H1 (cell line): ENCODE measurements at regions not wholly inside any gene's neighbourhood (a gene's known extent, or its start where the extent isn't known, plus 50 kb on each side); places are given as distances from the start of the nearest gene placed in this dataset.

Experiments
- CTCF ChIA-PET: fragments of 300-600 bp; sonication (Branson Sonifier 250); formaldehyde crosslinking; loops from one replicate; lab custom pipeline; 2021; ENCODE audit not compliant: partially characterized antibody; lab: Charles Lee
- POLR2A ChIA-PET: fragments of 300-600 bp; sonication (Branson Sonifier 250); formaldehyde crosslinking; loops from one replicate; lab custom pipeline; 2021; ENCODE audit warnings: inconsistent platforms; ENCODE audit not compliant: partially characterized antibody; lab: Charles Lee
- DNase-seq, 2 experiments: peaks; one replicate each; pipeline versions ENCODE4 v3.0.0 to v3.0.0-alpha.2; 2010 to 2022; ENCODE audit warnings: low spot score in 2 of 2, low read depth in 1 of 2, mixed read lengths in 1 of 2
- FAIRE-seq: peaks from 2 replicates; lab custom pipeline; 2011; peaks lifted over from hg19 to GRCh38; lab: Jason Lieb, UNC
- H2AFZ ChIP-seq: 2 replicates; pipeline ENCODE4 v1.8.1; 2012; ENCODE audit warnings: low read length, inconsistent platforms
- H2AK5ac ChIP-seq: 2 replicates; pipeline ENCODE4 v1.6.1; 2013; ENCODE audit warnings: low read depth, low read length
- H2BK120ac ChIP-seq: replicated peaks from 2 replicates; pipeline ENCODE3; 2013; ENCODE audit warnings: low read depth, low read length, inconsistent platforms
- H2BK12ac ChIP-seq: 2 replicates; pipeline ENCODE4 v1.6.1; 2013; ENCODE audit warnings: low read depth, low read length
- H2BK15ac ChIP-seq: 2 replicates; pipeline ENCODE4 v1.6.1; 2013; ENCODE audit warnings: low read length
- H2BK20ac ChIP-seq: 2 replicates; pipeline ENCODE4 v1.6.1; 2013; ENCODE audit warnings: low read length
- H2BK5ac ChIP-seq: 2 replicates; pipeline ENCODE4 v1.6.1; 2013; ENCODE audit warnings: low read depth, low read length
- H3K14ac ChIP-seq: 2 replicates; pipeline ENCODE4 v1.6.1; 2013; ENCODE audit warnings: inconsistent platforms; ENCODE audit not compliant: insufficient read length
- H3K18ac ChIP-seq: 2 replicates; pipeline ENCODE4 v1.6.1; 2013; ENCODE audit warnings: low read length; ENCODE audit errors: extremely low read depth
- H3K23ac ChIP-seq: 2 replicates; pipeline ENCODE4 v1.6.1; 2013; ENCODE audit warnings: inconsistent platforms; ENCODE audit not compliant: insufficient read length
- H3K23me2 ChIP-seq: 2 replicates; pipeline ENCODE4 v1.6.1; 2013; ENCODE audit warnings: low read depth, low read length
- H3K27ac ChIP-seq: 2 replicates; pipeline ENCODE4 v1.6.1; 2011; ENCODE audit warnings: low read depth, low read length, inconsistent platforms
- H3K27me3 ChIP-seq, 4 experiments: replicated peaks in 1 of 4; 1 replicate in 1 of 4; 2 replicates in 3 of 4; pipeline versions ENCODE4 v1.6.1 to v1.8.1; 2011 to 2013; ENCODE audit warnings: low read length in 3 of 4, mild to moderate bottlenecking in 3 of 4, inconsistent platforms in 2 of 4, mixed read lengths in 2 of 4, moderate library complexity in 1 of 4; ENCODE audit not compliant: control insufficient read depth in 3 of 4, insufficient read depth in 3 of 4; ENCODE audit errors: extremely low read depth in 1 of 4
- H3K36me3 ChIP-seq, 4 experiments: 2 replicates each; pipeline versions ENCODE4 v1.6.1 to v1.8.1; 2011 to 2013; ENCODE audit warnings: mild to moderate bottlenecking in 4 of 4, low read length in 3 of 4, moderate library complexity in 2 of 4, control low read depth in 1 of 4, inconsistent platforms in 1 of 4; ENCODE audit not compliant: insufficient read depth in 4 of 4, control insufficient read depth in 2 of 4
- H3K4ac ChIP-seq: replicated peaks from 2 replicates; pipeline ENCODE3; 2013; ENCODE audit warnings: low read length, low read depth, mixed read lengths, inconsistent platforms; ENCODE audit not compliant: insufficient read length
- H3K4me1 ChIP-seq, 4 experiments: replicated peaks in 1 of 4; 1 replicate in 1 of 4; 2 replicates in 3 of 4; pipeline versions ENCODE4 v1.6.1 to v1.8.1; 2011 to 2013; ENCODE audit warnings: low read length in 3 of 4, inconsistent platforms in 2 of 4, mixed read lengths in 1 of 4; ENCODE audit not compliant: insufficient read depth in 4 of 4, control insufficient read depth in 3 of 4
- H3K4me2 ChIP-seq, 2 experiments: 2 replicates each; pipeline versions ENCODE4 v1.6.1 to v1.8.1; 2011 to 2013; ENCODE audit warnings: low read depth in 2 of 2, low read length in 2 of 2, control low read depth in 1 of 2, inconsistent platforms in 1 of 2, mild to moderate bottlenecking in 1 of 2; ENCODE audit not compliant: insufficient read depth in 1 of 2
- H3K4me3 ChIP-seq, 4 experiments: fragments of 200-600, 300-600 bp in 1 of 4; sonication (generic), shearing (Covaris generic), sonication (Bioruptor Twin) in 1 of 4; 2 replicates each; pipeline versions ENCODE4 v1.5.1 to v1.8.1; 2011 to 2016; ENCODE audit warnings: low read length in 4 of 4, low read depth in 3 of 4, control low read depth in 2 of 4, inconsistent platforms in 2 of 4, mild to moderate bottlenecking in 2 of 4, mixed read lengths in 1 of 4, moderate library complexity in 1 of 4; ENCODE audit not compliant: insufficient read depth in 2 of 4; ENCODE audit errors: extremely low read depth in 1 of 4
- H3K56ac ChIP-seq: replicated peaks from 2 replicates; pipeline ENCODE3; 2013; ENCODE audit warnings: low read depth, mild to moderate bottlenecking, mixed read lengths, low read length, inconsistent platforms; ENCODE audit not compliant: insufficient read length
- H3K79me1 ChIP-seq: 2 replicates; pipeline ENCODE4 v1.6.1; 2013; ENCODE audit warnings: low read depth, low read length, control low read depth
- H3K79me2 ChIP-seq, 2 experiments: 2 replicates each; pipeline versions ENCODE4 v1.6.1 to v1.8.1; 2012 to 2013; ENCODE audit warnings: low read length in 2 of 2, mild to moderate bottlenecking in 2 of 2, inconsistent platforms in 1 of 2; ENCODE audit not compliant: insufficient read depth in 2 of 2, control insufficient read depth in 1 of 2
- H3K9ac ChIP-seq, 4 experiments: replicated peaks in 1 of 4; 1 replicate in 1 of 4; 2 replicates in 3 of 4; pipeline versions ENCODE4 v1.6.1 to v1.8.1; 2011 to 2013; ENCODE audit warnings: low read depth in 3 of 4, low read length in 3 of 4, control low read depth in 2 of 4, mild to moderate bottlenecking in 2 of 4, moderate library complexity in 2 of 4, inconsistent platforms in 1 of 4; ENCODE audit errors: extremely low read depth in 1 of 4
- H3K9me3 ChIP-seq, 2 experiments: 2 replicates each; pipeline versions ENCODE4 v1.6.1 to v1.8.1; 2012 to 2013; ENCODE audit warnings: mild to moderate bottlenecking in 2 of 2, moderate library complexity in 2 of 2, control low read depth in 1 of 2, inconsistent platforms in 1 of 2, low read depth in 1 of 2, low read length in 1 of 2, mixed read lengths in 1 of 2; ENCODE audit not compliant: insufficient read depth in 2 of 2
- H4K20me1 ChIP-seq, 2 experiments: replicated peaks in 1 of 2; 2 replicates each; pipeline versions ENCODE3 to v1.8.1; 2011 to 2013; ENCODE audit warnings: inconsistent platforms in 2 of 2, low read length in 2 of 2, mild to moderate bottlenecking in 1 of 2; ENCODE audit not compliant: insufficient read depth in 2 of 2, control insufficient read depth in 1 of 2
- H4K5ac ChIP-seq: 2 replicates; pipeline ENCODE4 v1.6.1; 2013; ENCODE audit warnings: low read length, low read depth, mixed read lengths, inconsistent platforms; ENCODE audit not compliant: insufficient read length
- H4K8ac ChIP-seq: 2 replicates; pipeline ENCODE4 v1.8.0; 2013; ENCODE audit warnings: mild to moderate bottlenecking, moderate library complexity, low read length, inconsistent platforms; ENCODE audit not compliant: insufficient read depth; ENCODE audit errors: extremely low read depth
- H4K91ac ChIP-seq: replicated peaks from 2 replicates; pipeline ENCODE3; 2013; ENCODE audit warnings: low read length, mixed read lengths, inconsistent platforms; ENCODE audit not compliant: insufficient read length
- ATF2 ChIP-seq: IDR thresholded peaks from 2 replicates; pipeline ENCODE4 v1.6.1; 2012; ENCODE audit warnings: low read length, inconsistent platforms
- CHD2 ChIP-seq: IDR thresholded peaks from 2 replicates; pipeline ENCODE4 v1.6.1; 2012; ENCODE audit warnings: low read length, improper control_type of control experiment
- CREB1 ChIP-seq: IDR thresholded peaks from 2 replicates; pipeline ENCODE4 v1.6.1; 2012; ENCODE audit warnings: inconsistent platforms
- EZH2 ChIP-seq: fragments of 200-600 bp; sonication (generic); IDR thresholded peaks from 2 replicates; pipeline ENCODE4 v1.7.1; 2012; ENCODE audit warnings: low read depth, mild to moderate bottlenecking, moderate library complexity, low read length, inconsistent platforms; ENCODE audit not compliant: severe bottlenecking
- GABPA ChIP-seq: IDR thresholded peaks from 2 replicates; pipeline ENCODE4 v1.6.1; 2011; ENCODE audit warnings: mild to moderate bottlenecking, low read length, moderate library complexity, borderline replicate concordance; ENCODE audit not compliant: insufficient read depth
- GTF2F1 ChIP-seq: IDR thresholded peaks from 2 replicates; pipeline ENCODE4 v1.6.1; 2012; ENCODE audit warnings: low read depth, low read length, improper control_type of control experiment, borderline replicate concordance
- HDAC2 ChIP-seq, 2 experiments: fragments of 300-600 bp in 1 of 2; sonication (generic) in 1 of 2; IDR thresholded peaks; 2 replicates each; pipeline ENCODE4 v1.6.1; 2011 to 2012; ENCODE audit warnings: low read depth in 2 of 2, low read length in 2 of 2, mild to moderate bottlenecking in 2 of 2, moderate library complexity in 2 of 2, borderline replicate concordance in 1 of 2, inconsistent platforms in 1 of 2
- NANOG ChIP-seq: IDR thresholded peaks from 2 replicates; pipeline ENCODE4 v1.6.1; 2011; ENCODE audit warnings: low read length, low read depth, mild to moderate bottlenecking, inconsistent platforms; ENCODE audit not compliant: insufficient read depth, poor library complexity, severe bottlenecking
- POU5F1 ChIP-seq: IDR thresholded peaks from 2 replicates; pipeline ENCODE4 v1.6.1; 2011; ENCODE audit warnings: low read depth, mild to moderate bottlenecking, low read length, moderate library complexity
- RXRA ChIP-seq: IDR thresholded peaks from 2 replicates; pipeline ENCODE4 v1.6.1; 2011; ENCODE audit warnings: low read depth, mild to moderate bottlenecking, low read length, moderate library complexity; ENCODE audit not compliant: insufficient read depth
- WGBS, 2 experiments: shearing (Covaris generic) in 1 of 2; methylation state at CpG; one replicate each; pipeline versions ENCODE4 v1.1.6 to v1.1.7; 2013 to 2015; ENCODE audit warnings: low lambda C conversion rate in 2 of 2, mixed read lengths in 2 of 2, inconsistent platforms in 1 of 2, low coverage in 1 of 2, missing lambda C conversion rate in 1 of 2; ENCODE audit not compliant: insufficient replicate concordance in 2 of 2, insufficient coverage in 1 of 2, insufficient read length in 1 of 2; ENCODE audit errors: extremely low coverage in 1 of 2, missing lambda C conversion rate in 1 of 2; 5-methylcytosine and 5-hydroxymethylcytosine counted together

GRCh38 chr11:110986016-110986415, 259.5 kb upstream of the POU2AF2 start:
- no peak for FAIRE-seq
- no peak overlapping the region for H2BK5ac ChIP-seq
- no peak overlapping the region for H3K23ac ChIP-seq
- no peaks in the 10 kb centered on the region for H3K4me1 ChIP-seq
- no peak overlapping the region for H3K18ac ChIP-seq
- H3K4me2 ChIP-seq, result no peak overlapping the region
- no peak overlapping the region for H4K5ac ChIP-seq
- no peaks in the 10 kb centered on the region for H3K79me2 ChIP-seq
- TF ChIP-seq EZH2, result no peak
- no peak for TF ChIP-seq CREB1
- no peak for TF ChIP-seq CHD2
- no peak for TF ChIP-seq RXRA
- no peak for TF ChIP-seq NANOG
- TF ChIP-seq ATF2, result no peak
- TF ChIP-seq GABPA, result no peak
- TF ChIP-seq POU5F1, result no peak
- no peak for TF ChIP-seq GTF2F1
- no peak for TF ChIP-seq HDAC2 (IDR thresholded peaks at IDR 0.05; ENCODE audit: borderline replicate concordance in 1 of 2, low read depth in 2 of 2, low read length in 2 of 2)
- no peaks in the 10 kb centered on the region for H3K79me1 ChIP-seq
- H3K4ac ChIP-seq, result no peak overlapping the region
- no peak for DNase-seq
- no peak overlapping the region for H3K9ac ChIP-seq
- H3K27ac ChIP-seq, result no peak overlapping the region
- H2BK15ac ChIP-seq, result no peak overlapping the region
- no peak overlapping the region for H4K8ac ChIP-seq
- POLR2A ChIA-PET, result no interaction called here
- H3K14ac ChIP-seq, result no peak overlapping the region
- 94% methylated on average over 7 of the region's 7 CpGs; no CpG with 5 or more reads in 1 of the 2 experiments for WGBS, 2 experiments
- no peak overlapping the region for H2BK120ac ChIP-seq
- H3K27me3 ChIP-seq, result no peaks in the 10 kb centered on the region
- no peak overlapping the region for H2BK20ac ChIP-seq
- H2AFZ ChIP-seq, result no peak overlapping the region
- H3K9me3 ChIP-seq, result no peaks in the 10 kb centered on the region
- H4K20me1 ChIP-seq, result no peaks in the 10 kb centered on the region
- no peak overlapping the region for H3K4me3 ChIP-seq
- CTCF ChIA-PET, result interaction anchor here (0.6 kb wide), 1 partner anchor 310 kb away, joined by 3 read pairs; no protein-coding TSS in a partner anchor
- H3K56ac ChIP-seq, result no peak overlapping the region
- no peak overlapping the region for H2AK5ac ChIP-seq
- no peak overlapping the region for H2BK12ac ChIP-seq
- H4K91ac ChIP-seq, result no peak overlapping the region
- no peaks in the 10 kb centered on the region for H3K23me2 ChIP-seq
- no peaks in the 10 kb centered on the region for H3K36me3 ChIP-seq
